ENCODE measurements at regions not wholly inside any gene's neighbourhood (a gene's known extent, or its start where the extent isn't known, plus 50 kb on each side); places are given as distances from the start of the nearest gene placed in this dataset.

DNA sequence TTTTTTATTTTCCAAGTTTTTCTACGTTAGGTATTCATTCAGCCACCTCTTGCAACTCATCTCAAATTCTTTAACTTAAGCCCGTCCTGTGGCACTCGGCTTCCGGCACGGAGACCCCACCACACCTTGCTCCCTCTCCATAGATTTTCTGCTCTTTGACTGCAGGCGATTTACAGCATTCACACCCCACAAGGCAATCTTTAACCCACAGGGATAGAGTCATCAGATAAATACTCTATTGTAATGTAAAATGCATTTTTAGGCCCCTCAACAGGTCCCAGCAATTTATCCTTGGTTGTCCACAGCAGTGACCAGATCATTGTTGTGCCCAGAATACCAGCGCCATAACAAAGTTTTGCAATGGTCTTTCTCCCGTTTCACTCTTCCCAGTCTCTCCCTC, 132.3 kb upstream of the EPHA4 start:
- no peak for TF ChIP-seq JUND (IDR thresholded peaks at IDR 0.05; ENCODE audit: low read depth)
- in situ Hi-C loops (cut with HindIII; ENCODE audit: low pct_unique_long_range_greater_than_20kb, low sequenced_read_pairs), result no loop called here
- no peak for DNase-seq (ENCODE audit: low read depth in 1 of 2, low spot score in 1 of 2)

DNA sequence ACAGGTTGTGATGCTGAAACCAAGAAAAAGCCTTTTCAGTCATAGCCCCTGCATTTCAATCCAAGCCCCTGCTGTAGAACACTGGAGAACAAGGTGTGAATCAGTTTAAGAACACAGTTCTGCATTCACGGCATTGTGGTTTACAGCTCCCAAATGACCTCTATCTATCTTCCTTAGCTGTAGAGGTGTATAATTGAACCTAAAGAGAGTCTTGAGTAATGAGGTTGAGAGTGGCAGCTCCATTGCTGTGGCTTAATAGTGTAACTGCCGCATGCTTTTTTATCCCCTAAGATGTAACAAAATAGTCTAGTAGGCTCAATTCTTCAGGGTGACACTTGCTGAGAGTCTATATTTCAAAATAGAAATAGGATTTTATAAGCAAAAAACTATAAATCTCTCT, 121.3 kb upstream of the EPHA4 start:
- no peak for DNase-seq (ENCODE audit: low read depth in 1 of 2, low spot score in 1 of 2)
- no peak for TF ChIP-seq JUND (IDR thresholded peaks at IDR 0.05; ENCODE audit: low read depth)
- in situ Hi-C loops (cut with HindIII; ENCODE audit: low pct_unique_long_range_greater_than_20kb, low sequenced_read_pairs), result no loop called here

DNA sequence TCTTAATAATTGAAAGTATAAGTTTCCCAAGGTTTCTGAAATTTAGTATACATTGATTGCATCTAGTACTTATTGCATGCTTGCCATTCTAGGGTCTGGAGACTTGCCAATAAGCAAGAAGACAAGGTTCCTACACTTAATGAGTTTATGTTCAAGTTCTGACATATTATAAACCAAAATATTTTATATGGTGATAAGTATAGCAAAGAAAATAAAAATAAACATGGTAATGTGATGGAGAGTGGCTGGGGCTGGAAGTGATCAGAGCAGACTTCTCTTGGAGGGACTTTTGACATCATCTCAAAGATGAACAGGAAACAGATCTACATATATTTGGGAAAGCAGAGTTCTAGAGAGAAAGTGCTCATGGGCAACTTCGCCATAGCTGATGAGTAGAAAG, 119.5 kb upstream of the EPHA4 start:
- in situ Hi-C loops (cut with HindIII; ENCODE audit: low pct_unique_long_range_greater_than_20kb, low sequenced_read_pairs), result no loop called here
- DNase-seq (ENCODE audit: low read depth in 1 of 2, low spot score in 1 of 2), result no peak
- TF ChIP-seq JUND (IDR thresholded peaks at IDR 0.05; ENCODE audit: low read depth), result no peak

DNA sequence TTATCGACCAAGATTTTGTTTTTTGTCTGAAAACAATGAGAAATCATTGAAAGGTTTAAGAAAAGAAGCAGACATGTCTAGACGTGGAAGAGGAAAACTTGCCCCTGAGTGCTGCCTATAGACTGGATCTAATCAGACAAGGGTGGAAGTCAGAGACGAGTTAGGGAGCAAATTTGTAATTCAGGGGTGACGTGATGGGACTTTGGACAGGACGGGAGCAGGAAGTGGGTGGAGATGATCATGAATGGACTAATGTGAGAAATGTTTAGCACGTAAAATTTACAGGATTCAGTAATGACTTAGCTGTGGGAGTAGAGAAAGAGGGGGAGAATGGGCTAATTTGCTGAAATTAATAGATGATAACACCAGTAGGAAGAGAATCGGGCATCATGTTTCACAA, 117.0 kb upstream of the EPHA4 start:
- TF ChIP-seq JUND (IDR thresholded peaks at IDR 0.05; ENCODE audit: low read depth), result no peak
- DNase-seq (ENCODE audit: low read depth in 1 of 2, low spot score in 1 of 2), result no peak
- in situ Hi-C loops (cut with HindIII; ENCODE audit: low pct_unique_long_range_greater_than_20kb, low sequenced_read_pairs), result no loop called here

DNA sequence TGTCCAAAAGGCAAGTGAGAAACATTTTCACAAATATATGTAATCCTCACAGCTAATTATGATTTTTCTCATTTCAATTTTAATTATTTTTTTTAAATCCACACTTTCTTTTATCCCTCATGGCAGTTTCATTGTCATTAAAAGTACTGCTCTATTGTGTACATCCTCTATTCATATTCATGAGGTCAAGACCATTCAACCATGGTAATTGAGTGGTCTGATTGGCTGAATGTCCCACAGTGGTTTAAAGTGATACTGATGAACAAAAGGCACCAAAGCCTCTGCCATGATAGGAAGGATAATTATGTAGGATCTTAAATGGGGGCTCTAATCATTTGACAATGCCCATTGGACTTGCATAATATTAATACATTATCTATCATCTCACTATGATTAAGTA, 108.4 kb upstream of the EPHA4 start:
- in situ Hi-C loops (cut with HindIII; ENCODE audit: low pct_unique_long_range_greater_than_20kb, low sequenced_read_pairs), result no loop called here
- no peak for DNase-seq (ENCODE audit: low read depth in 1 of 2, low spot score in 1 of 2)
- TF ChIP-seq JUND (IDR thresholded peaks at IDR 0.05; ENCODE audit: low read depth), result no peak

DNA sequence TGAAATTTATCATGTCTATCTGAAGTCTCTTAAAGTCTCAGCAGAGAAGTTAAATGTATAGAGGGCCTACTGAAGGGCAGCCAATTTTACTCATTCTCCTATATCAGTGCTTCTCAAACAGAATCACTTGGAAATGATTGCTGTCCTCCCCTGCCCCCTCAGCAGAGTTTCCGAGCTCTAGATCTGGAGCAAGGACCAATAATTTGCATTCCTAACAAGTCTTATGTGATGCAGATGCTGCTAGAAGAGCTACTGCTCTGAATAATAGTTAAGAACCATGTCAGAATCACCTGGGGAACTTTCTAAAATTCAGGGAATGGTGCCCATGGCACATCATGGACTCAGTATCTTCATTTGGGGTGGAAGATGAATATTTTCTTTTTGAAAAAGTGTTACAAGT, 105.6 kb upstream of the EPHA4 start:
- TF ChIP-seq JUND (IDR thresholded peaks at IDR 0.05; ENCODE audit: low read depth), result no peak
- in situ Hi-C loops (cut with HindIII; ENCODE audit: low pct_unique_long_range_greater_than_20kb, low sequenced_read_pairs), result no loop called here
- no peak for DNase-seq (ENCODE audit: low read depth in 1 of 2, low spot score in 1 of 2)

DNA sequence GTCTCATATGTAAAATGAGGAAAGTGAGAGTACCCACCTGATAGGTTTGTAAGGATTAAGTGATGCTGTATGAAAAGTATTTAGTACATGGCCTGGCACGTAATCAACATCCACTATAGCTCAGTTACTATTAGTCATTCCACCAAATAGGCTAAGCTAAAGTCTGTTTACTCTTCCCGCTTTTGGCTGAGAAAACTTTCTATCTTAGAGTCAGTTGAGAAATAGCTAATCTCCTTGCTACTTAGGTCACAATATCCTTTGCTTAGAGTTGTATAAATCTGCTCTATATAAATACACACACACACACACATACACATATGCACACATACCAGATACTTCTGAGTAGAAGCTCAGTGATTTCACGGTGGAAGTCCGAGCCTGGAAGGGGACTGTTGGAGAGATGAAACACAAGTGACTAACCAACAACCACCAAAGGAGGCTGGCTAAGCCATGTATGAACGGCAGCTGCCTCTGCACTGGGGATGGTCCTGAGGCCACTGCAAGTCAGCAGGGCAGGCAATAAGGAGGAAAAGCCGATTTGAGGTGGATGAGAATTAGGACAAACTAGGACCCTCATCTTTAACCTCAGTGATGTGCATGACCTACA, 104.6 kb upstream of the EPHA4 start:
- no peak for TF ChIP-seq JUND (IDR thresholded peaks at IDR 0.05; ENCODE audit: low read depth)
- no peak for DNase-seq (ENCODE audit: low read depth in 1 of 2, low spot score in 1 of 2)
- in situ Hi-C loops (cut with HindIII; ENCODE audit: low pct_unique_long_range_greater_than_20kb, low sequenced_read_pairs), result no loop called here

DNA sequence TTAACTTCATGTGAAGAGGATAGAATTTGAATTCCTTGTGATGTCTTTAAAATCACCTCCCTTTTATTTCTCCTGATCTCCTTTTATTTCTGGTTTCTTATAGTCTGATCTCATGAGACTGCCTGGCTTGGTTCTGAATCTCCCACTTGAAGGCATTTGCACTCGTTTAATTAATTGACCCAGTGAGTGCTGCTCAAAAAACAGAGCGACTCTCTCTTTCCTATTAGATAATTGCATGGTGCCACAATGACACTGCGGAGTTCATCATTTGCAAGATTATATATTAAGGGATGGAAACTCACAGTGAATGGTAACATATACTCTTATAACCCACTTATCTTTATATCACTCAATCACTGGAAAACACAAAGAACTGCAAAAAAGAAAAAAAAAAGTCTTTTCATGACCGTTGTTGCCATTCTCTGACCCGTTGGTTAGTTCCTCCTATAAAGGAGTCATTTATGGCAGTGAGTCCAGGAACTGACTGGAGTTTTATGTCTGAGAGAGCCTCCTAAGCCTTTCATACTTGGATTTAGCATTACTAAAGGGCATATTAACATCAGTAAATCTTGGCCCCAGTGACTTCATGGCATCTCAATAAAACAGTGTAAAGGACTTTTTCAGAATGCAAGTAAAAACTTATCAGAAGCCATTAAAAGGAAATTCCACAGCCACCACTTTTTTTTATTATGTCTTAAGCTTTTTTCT, 103.3 kb upstream of the EPHA4 start:
- no peak for DNase-seq (ENCODE audit: low read depth in 1 of 2, low spot score in 1 of 2)
- TF ChIP-seq JUND (IDR thresholded peaks at IDR 0.05; ENCODE audit: low read depth), result no peak
- in situ Hi-C loops (cut with HindIII; ENCODE audit: low pct_unique_long_range_greater_than_20kb, low sequenced_read_pairs), result no loop called here

DNA sequence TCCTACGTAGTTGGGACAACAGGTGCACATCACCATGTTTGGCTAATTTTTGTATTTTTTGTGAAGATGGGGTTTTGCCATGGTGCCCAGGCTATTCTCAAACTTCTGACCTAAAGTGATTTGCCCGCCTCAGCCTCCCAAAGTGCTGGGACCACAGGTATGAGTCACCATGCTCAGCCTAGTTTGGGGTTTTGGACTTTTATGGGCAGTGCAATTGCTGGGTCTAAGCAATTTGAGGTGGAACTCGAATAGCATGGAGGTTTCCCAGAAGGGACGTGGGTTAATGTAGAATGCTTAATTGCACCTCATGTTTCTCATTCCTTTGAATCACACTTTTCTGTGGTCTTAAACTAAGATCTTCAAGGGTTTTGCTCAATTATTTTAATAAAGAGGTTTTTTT, 102.3 kb upstream of the EPHA4 start:
- in situ Hi-C loops (cut with HindIII; ENCODE audit: low pct_unique_long_range_greater_than_20kb, low sequenced_read_pairs), result no loop called here
- DNase-seq (ENCODE audit: low read depth in 1 of 2, low spot score in 1 of 2), result no peak
- TF ChIP-seq JUND (IDR thresholded peaks at IDR 0.05; ENCODE audit: low read depth), result no peak

DNA sequence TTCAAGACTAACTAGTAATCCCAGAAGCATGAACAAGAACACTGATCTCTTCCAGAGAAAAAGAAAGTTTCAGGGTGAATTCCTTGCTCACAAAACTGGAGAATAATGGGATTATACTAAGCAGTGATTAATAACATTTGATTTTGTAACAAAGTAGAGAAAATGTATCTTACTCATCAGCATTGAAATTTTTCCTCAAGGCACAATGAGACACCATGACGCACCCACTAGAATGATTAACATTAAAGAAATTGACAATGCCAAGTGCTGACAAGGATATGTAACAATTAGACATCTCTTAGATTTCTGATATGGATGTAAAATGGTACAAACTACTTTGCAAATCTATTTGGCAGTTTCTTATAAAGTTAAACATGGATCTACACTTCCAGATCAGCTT, 101.1 kb upstream of the EPHA4 start:
- in situ Hi-C loops (cut with HindIII; ENCODE audit: low pct_unique_long_range_greater_than_20kb, low sequenced_read_pairs), result no loop called here
- no peak for TF ChIP-seq JUND (IDR thresholded peaks at IDR 0.05; ENCODE audit: low read depth)
- DNase-seq (ENCODE audit: low read depth in 1 of 2, low spot score in 1 of 2), result no peak

DNA sequence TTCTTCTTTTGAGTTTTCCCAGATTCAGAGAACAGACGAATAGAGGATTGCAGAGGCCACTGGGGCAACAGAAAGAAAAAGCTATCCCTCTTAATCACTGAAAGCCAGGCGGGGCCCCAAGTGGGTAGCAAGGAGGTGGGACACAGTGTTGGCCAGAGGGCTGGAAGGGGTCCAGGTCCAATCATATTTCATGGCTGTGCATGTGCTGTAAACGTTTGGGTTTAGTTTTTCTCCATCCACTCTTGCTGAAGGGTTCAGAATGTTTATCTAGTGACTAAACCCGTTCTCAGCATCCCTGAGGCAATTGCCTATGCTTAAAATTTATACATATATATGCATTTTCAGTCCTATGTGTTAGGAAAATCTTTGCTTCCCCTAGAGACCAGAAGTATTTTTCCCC, 99.4 kb upstream of the EPHA4 start:
- in situ Hi-C loops (cut with HindIII; ENCODE audit: low pct_unique_long_range_greater_than_20kb, low sequenced_read_pairs), result no loop called here
- no peak for DNase-seq (ENCODE audit: low read depth in 1 of 2, low spot score in 1 of 2)
- no peak for TF ChIP-seq JUND (IDR thresholded peaks at IDR 0.05; ENCODE audit: low read depth)

DNA sequence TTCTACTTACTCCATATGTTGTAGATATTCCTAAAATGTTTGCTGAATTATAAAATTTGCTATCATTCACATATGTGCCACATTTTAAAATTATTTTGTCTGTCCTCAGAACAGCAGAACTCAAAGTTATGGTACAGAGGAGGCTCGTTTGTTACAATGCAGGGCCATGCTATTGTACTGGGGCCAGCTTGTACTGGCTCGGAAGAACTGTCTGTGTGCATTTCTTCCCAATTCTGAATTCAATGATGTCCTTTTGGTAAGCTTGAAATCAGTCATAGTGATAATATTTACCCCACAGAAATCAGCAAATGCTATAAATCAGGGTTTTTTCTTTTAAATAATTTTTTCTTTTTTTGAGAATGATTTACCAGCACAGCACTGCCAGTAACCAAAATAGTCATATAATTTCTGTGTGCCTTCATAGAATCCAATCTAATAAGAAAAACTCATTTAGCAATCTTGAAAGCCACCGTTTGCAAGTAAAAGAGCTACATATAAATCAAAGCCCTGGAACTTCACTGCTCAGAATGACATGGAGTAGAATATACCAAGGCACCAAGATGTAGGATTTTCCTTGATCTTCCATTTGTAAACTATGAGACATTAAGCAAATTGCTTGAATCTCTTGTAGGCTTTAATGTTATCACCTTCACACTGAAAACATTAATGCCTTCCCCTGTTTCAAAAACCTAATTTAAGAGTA, 90.7 kb upstream of the EPHA4 start:
- in situ Hi-C loops (cut with HindIII; ENCODE audit: low pct_unique_long_range_greater_than_20kb, low sequenced_read_pairs), result no loop called here
- no peak for DNase-seq (ENCODE audit: low read depth in 1 of 2, low spot score in 1 of 2)
- no peak for TF ChIP-seq JUND (IDR thresholded peaks at IDR 0.05; ENCODE audit: low read depth)

DNA sequence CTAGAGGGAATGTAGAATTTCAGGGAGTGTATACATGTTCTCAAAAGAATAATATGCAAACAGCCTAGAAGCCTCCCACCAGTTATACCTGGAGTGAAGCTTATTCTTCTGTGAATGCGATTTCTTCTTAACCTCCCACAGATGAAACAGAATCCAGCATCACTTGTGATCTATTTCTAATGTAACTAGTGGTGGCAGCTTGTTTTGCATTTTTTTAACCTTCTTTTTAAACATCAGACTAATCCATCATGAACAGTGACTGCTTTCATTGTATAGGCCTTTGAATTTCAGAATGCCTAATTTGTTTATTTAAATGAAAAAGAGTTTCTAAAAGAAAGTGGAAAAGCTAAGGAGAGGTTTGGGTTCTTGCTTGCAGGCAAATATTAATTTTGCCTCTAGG, 85.7 kb upstream of the EPHA4 start:
- in situ Hi-C loops (cut with HindIII; ENCODE audit: low pct_unique_long_range_greater_than_20kb, low sequenced_read_pairs), result no loop called here
- no peak for TF ChIP-seq JUND (IDR thresholded peaks at IDR 0.05; ENCODE audit: low read depth)
- DNase-seq (ENCODE audit: low read depth in 1 of 2, low spot score in 1 of 2), result no peak

All from T47D (cell line).